Stomach (tissue), 4 donors: ENCODE measurements at regions not wholly inside any gene's neighbourhood (a gene's known extent, or its start where the extent isn't known, plus 50 kb on each side); places are given as distances from the start of the nearest gene placed in this dataset.

Experiments used
- POLR2AphosphoS5 ChIP-seq, 3 donors: sonication (generic); formaldehyde crosslinking; IDR thresholded peaks; one replicate each; pipeline ENCODE4 v1.6.1; 2016; ENCODE audit warnings: antibody characterized with exemption in 3 of 3
- TF ChIP-seq, protein P1 (sequence below), 7 experiments: fragments of 450-650 bp in 4 of 7; fragments of 200-600 bp in 3 of 7; sonication (generic) in 3 of 7; IDR thresholded peaks; one replicate each; pipeline ENCODE4 v1.5.1; 2016 to 2019; ENCODE audit warnings: antibody characterized with exemption in 7 of 7, control low read depth in 2 of 7, mild to moderate bottlenecking in 1 of 7

DNA sequence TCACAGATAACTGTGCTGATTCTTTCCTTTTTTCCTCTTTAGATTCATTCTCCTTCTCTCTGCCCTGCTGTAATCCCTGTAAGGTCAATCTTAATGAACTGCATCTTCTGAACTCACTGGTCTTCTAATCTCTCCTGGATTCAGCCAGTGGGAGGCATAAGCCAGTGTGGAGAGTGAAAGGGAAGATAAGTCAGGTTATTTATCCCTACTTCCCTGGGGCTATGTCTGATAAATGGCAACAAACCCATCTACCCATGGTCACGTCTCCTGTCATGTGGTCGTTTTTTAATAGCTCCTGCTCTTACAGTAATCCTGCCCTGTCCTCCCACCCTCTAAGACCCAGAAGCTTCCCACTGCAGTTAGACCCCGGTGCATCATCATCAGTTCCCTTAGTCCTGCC lies 199.6 kb upstream of the NAALADL2 start:
- TF ChIP-seq, protein P1, sequence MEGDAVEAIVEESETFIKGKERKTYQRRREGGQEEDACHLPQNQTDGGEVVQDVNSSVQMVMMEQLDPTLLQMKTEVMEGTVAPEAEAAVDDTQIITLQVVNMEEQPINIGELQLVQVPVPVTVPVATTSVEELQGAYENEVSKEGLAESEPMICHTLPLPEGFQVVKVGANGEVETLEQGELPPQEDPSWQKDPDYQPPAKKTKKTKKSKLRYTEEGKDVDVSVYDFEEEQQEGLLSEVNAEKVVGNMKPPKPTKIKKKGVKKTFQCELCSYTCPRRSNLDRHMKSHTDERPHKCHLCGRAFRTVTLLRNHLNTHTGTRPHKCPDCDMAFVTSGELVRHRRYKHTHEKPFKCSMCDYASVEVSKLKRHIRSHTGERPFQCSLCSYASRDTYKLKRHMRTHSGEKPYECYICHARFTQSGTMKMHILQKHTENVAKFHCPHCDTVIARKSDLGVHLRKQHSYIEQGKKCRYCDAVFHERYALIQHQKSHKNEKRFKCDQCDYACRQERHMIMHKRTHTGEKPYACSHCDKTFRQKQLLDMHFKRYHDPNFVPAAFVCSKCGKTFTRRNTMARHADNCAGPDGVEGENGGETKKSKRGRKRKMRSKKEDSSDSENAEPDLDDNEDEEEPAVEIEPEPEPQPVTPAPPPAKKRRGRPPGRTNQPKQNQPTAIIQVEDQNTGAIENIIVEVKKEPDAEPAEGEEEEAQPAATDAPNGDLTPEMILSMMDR (IDR thresholded peaks at IDR 0.05), result no peak
- TF ChIP-seq POLR2AphosphoS5 (IDR thresholded peaks at IDR 0.05), result no peak
